Thyroid gland (tissue), 4 donors: ENCODE measurements at regions not wholly inside any gene's neighbourhood (a gene's known extent, or its start where the extent isn't known, plus 50 kb on each side); places are given as distances from the start of the nearest gene placed in this dataset.

Experiments
- DNase-seq, 2 donors: peaks; one replicate each; pipeline ENCODE4 v3.0.0-alpha.2; 2019
- H3K27ac ChIP-seq, 3 donors: fragments of 200-600 bp; sonication (generic); 1 replicate in 2 of 3; 2 replicates in 1 of 3; pipeline ENCODE4 v1.5.1; 2016 to 2019; ENCODE audit warnings: mild to moderate bottlenecking in 1 of 3, moderate library complexity in 1 of 3
- H3K27me3 ChIP-seq: fragments of 200-600 bp; sonication (generic); one replicate; pipeline ENCODE4 v1.5.1; 2019
- H3K36me3 ChIP-seq, 2 donors: fragments of 200-600 bp; sonication (generic); one replicate each; pipeline ENCODE4 v1.5.1; 2016 to 2019
- H3K4me1 ChIP-seq, 2 donors: fragments of 200-600 bp; sonication (generic); one replicate each; pipeline ENCODE4 v1.5.1; 2017 to 2019
- H3K4me3 ChIP-seq, 3 donors: fragments of 200-600 bp; sonication (generic); replicated peaks in 1 of 3; 1 replicate in 2 of 3; 2 replicates in 1 of 3; pipeline ENCODE4 v1.5.1; 2016; ENCODE audit warnings: mild to moderate bottlenecking in 1 of 3
- H3K9me3 ChIP-seq: fragments of 200-600 bp; sonication (generic); one replicate; pipeline ENCODE4 v1.5.1; 2017
- CTCF ChIP-seq, 6 experiments: fragments of 200-600 bp in 3 of 6; fragments of 450-650 bp in 3 of 6; sonication (generic) in 3 of 6; IDR thresholded peaks; one replicate each; pipeline ENCODE4 v1.5.1; 2016 to 2019; ENCODE audit warnings: antibody characterized with exemption in 6 of 6, mild to moderate bottlenecking in 2 of 6, inconsistent platforms in 1 of 6, moderate library complexity in 1 of 6
- POLR2A ChIP-seq, 2 donors: fragments of 450-650 bp; IDR thresholded peaks; one replicate each; pipeline ENCODE4 v1.6.1; 2017; ENCODE audit warnings: antibody characterized with exemption in 2 of 2, mild to moderate bottlenecking in 2 of 2, moderate library complexity in 1 of 2
- WGBS, 2 donors: methylation state at CpG; one replicate each; pipeline ENCODE4 v1.1.5; 2017; 5-methylcytosine and 5-hydroxymethylcytosine counted together
- intact Hi-C: fragments of 100-400 bp; cut with DNase I; formaldehyde crosslinking; loops from one replicate; pipeline ENCODE4 v1.15.1; 2023

GRCh38 chr4:11005300-11005699 lies 320.7 kb upstream of the CLNK start:
- H3K9me3 ChIP-seq = no peaks in the 10 kb centered on the region
- no peak for TF ChIP-seq CTCF (IDR thresholded peaks at IDR 0.05)
- no peak for TF ChIP-seq POLR2A (IDR thresholded peaks at IDR 0.05)
- H3K4me3 ChIP-seq = no peak overlapping the region
- H3K4me1 ChIP-seq = no peaks in the 10 kb centered on the region
- DNase-seq = no peak
- intact Hi-C loops = no loop called here
- WGBS, 2 donors = 82 to 88% methylated on average over 4 of the region's 4 CpGs
- no peaks in the 10 kb centered on the region for H3K27me3 ChIP-seq
- H3K27ac ChIP-seq = no peak overlapping the region
- H3K36me3 ChIP-seq = no peaks in the 10 kb centered on the region

GRCh38 chr4:11004818-11005217 lies 320.2 kb upstream of the CLNK start:
- intact Hi-C loops = no loop called here
- TF ChIP-seq POLR2A (IDR thresholded peaks at IDR 0.05) (no peak), CTCF (IDR thresholded peaks at IDR 0.05) (no peak)
- H3K4me3 ChIP-seq = no peak overlapping the region
- no peaks in the 10 kb centered on the region for H3K27me3 ChIP-seq
- H3K36me3 ChIP-seq = no peaks in the 10 kb centered on the region
- no peak for DNase-seq
- H3K9me3 ChIP-seq = no peaks in the 10 kb centered on the region
- no peak overlapping the region for H3K27ac ChIP-seq
- no peaks in the 10 kb centered on the region for H3K4me1 ChIP-seq
- 69 to 70% methylated on average over 5 to 6 of the region's 6 CpGs for WGBS, 2 donors

- WGBS, 2 donors = 80 to 86% methylated on average over 2 of the region's 2 CpGs
- intact Hi-C loops = no loop called here
Measured at GRCh38 chr4:11002961-11003360, 318.4 kb upstream of the CLNK start.

GRCh38 chr4:10998846-10999245 lies 314.3 kb upstream of the CLNK start:
- WGBS, 2 donors = 70 to 71% methylated on average over 1 of the region's 1 CpG
- TF ChIP-seq CTCF (IDR thresholded peaks at IDR 0.05) (no peak), POLR2A (IDR thresholded peaks at IDR 0.05) (no peak)
- intact Hi-C loops = no loop called here
- H3K27ac ChIP-seq = no peak overlapping the region
- H3K27me3 ChIP-seq = no peaks in the 10 kb centered on the region
- no peaks in the 10 kb centered on the region for H3K9me3 ChIP-seq
- H3K4me3 ChIP-seq = no peak overlapping the region
- no peaks in the 10 kb centered on the region for H3K36me3 ChIP-seq
- no peak for DNase-seq
- H3K4me1 ChIP-seq = no peaks in the 10 kb centered on the region

More at GRCh38 chr4:11002961-11003360, 318.4 kb upstream of the CLNK start:
- H3K4me3 ChIP-seq = no peak overlapping the region
- no peaks in the 10 kb centered on the region for H3K27me3 ChIP-seq
- no peak overlapping the region for H3K27ac ChIP-seq
- DNase-seq = no peak
- no peak for TF ChIP-seq CTCF (IDR thresholded peaks at IDR 0.05)
- TF ChIP-seq POLR2A (IDR thresholded peaks at IDR 0.05) = no peak
- no peaks in the 10 kb centered on the region for H3K36me3 ChIP-seq
- no peaks in the 10 kb centered on the region for H3K4me1 ChIP-seq
- no peaks in the 10 kb centered on the region for H3K9me3 ChIP-seq

GRCh38 chr4:10984815-10985214 lies 300.2 kb upstream of the CLNK start:
- Histone ChIP-seq H3K4me1 (no peaks in the 10 kb centered on the region), H3K36me3 (no peaks in the 10 kb centered on the region), H3K27me3 (no peaks in the 10 kb centered on the region), H3K9me3 (no peaks in the 10 kb centered on the region), H3K4me3 (no peak overlapping the region), H3K27ac (no peak overlapping the region)
- TF ChIP-seq CTCF (IDR thresholded peaks at IDR 0.05) (no peak), POLR2A (IDR thresholded peaks at IDR 0.05) (no peak)
- intact Hi-C loops = no loop called here
- WGBS, 2 donors = 81 to 85% methylated on average over 2 of the region's 2 CpGs
- DNase-seq = no peak
